ENCODE measurements at regions not wholly inside any gene's neighbourhood (a gene's known extent, or its start where the extent isn't known, plus 50 kb on each side); places are given as distances from the start of the nearest gene placed in this dataset.

DNA sequence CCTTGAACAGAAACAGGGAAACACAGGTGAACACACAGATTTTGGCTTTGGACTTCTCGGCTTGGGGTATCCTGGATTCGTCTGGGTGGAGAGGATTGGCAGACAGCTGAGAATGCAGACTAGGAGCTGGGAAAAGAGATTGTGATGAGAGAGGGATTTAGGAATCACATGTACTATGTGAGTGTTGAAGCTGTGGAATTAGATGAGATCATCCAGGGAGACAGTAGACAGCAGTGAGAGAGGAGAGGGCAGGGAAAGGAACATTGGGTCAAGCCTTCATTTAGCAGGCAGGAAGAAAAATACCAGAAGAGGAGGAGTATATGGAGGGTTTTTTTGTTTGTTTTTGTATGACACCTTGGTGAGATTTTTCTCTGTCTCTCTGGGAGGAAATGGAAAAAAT is 262.1 kb upstream of the TBL1XR1 start:
- TF ChIP-seq, protein P1, sequence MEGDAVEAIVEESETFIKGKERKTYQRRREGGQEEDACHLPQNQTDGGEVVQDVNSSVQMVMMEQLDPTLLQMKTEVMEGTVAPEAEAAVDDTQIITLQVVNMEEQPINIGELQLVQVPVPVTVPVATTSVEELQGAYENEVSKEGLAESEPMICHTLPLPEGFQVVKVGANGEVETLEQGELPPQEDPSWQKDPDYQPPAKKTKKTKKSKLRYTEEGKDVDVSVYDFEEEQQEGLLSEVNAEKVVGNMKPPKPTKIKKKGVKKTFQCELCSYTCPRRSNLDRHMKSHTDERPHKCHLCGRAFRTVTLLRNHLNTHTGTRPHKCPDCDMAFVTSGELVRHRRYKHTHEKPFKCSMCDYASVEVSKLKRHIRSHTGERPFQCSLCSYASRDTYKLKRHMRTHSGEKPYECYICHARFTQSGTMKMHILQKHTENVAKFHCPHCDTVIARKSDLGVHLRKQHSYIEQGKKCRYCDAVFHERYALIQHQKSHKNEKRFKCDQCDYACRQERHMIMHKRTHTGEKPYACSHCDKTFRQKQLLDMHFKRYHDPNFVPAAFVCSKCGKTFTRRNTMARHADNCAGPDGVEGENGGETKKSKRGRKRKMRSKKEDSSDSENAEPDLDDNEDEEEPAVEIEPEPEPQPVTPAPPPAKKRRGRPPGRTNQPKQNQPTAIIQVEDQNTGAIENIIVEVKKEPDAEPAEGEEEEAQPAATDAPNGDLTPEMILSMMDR (IDR thresholded peaks at IDR 0.05; ENCODE audit: low read length), result no peak
- no peak for TF ChIP-seq EZH2 (optimal IDR thresholded peaks at IDR 0.05; ENCODE audit: low read depth, low read length)

All from MM.1S (cell line).